IMR-90 (cell line): ENCODE measurements at regions not wholly inside any gene's neighbourhood (a gene's known extent, or its start where the extent isn't known, plus 50 kb on each side); places are given as distances from the start of the nearest gene placed in this dataset.

Source experiments
- BHLHE40 ChIP-seq: fragments of 150-350 bp; IDR thresholded peaks from 2 replicates; pipeline ENCODE4 v1.6.1; 2016; ENCODE audit warnings: mild to moderate bottlenecking, low read depth, low read length
- NFE2L2 ChIP-seq: fragments of 150-350 bp; IDR thresholded peaks from 2 replicates; pipeline ENCODE4 v1.6.1; 2016; ENCODE audit warnings: low read depth, mild to moderate bottlenecking, low read length
- POLR2A ChIP-seq: IDR thresholded peaks from 2 replicates; pipeline ENCODE4 v1.6.1; 2012; ENCODE audit warnings: mild to moderate bottlenecking, low read depth, low read length
- SMC3 ChIP-seq: fragments of 150-350 bp; IDR thresholded peaks from 2 replicates; pipeline ENCODE4 v1.6.1; 2016; ENCODE audit warnings: low read depth, mild to moderate bottlenecking, antibody characterized with exemption, low read length, moderate library complexity
- TF ChIP-seq, protein P1 (sequence below): fragments of 150-350 bp; IDR thresholded peaks from 2 replicates; pipeline ENCODE4 v1.6.1; 2017; ENCODE audit warnings: mild to moderate bottlenecking, antibody characterized with exemption, low read length, low read depth
- TF ChIP-seq, protein P2 (sequence below): conservative IDR thresholded peaks from 2 replicates; pipeline ENCODE4 v1.5.1; 2012; ENCODE audit warnings: mild to moderate bottlenecking, low read depth, low read length, improper control_type of control experiment

DNA sequence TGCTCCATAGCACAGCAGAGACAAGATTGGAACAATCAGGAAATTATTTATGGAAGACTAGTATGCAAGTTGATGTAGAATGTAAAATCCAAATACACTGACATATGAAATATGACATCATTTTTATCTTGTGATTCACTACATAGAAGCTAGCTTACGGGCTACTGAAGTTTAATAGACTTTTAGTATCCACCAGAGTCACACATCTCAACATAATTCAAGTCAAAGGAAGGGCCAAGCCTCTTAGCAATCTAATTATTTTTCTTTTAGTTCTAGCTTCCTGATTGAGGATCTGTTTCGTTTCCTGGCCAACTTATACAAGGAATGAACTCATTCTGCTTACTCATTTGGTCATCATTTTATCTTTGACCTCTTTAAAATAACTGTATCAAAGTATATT lies 234.4 kb upstream of the CHRM3 start:
- TF ChIP-seq SMC3: no peak
- TF ChIP-seq, protein P1, sequence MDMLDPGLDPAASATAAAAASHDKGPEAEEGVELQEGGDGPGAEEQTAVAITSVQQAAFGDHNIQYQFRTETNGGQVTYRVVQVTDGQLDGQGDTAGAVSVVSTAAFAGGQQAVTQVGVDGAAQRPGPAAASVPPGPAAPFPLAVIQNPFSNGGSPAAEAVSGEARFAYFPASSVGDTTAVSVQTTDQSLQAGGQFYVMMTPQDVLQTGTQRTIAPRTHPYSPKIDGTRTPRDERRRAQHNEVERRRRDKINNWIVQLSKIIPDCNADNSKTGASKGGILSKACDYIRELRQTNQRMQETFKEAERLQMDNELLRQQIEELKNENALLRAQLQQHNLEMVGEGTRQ: no peak
- TF ChIP-seq, protein P2, sequence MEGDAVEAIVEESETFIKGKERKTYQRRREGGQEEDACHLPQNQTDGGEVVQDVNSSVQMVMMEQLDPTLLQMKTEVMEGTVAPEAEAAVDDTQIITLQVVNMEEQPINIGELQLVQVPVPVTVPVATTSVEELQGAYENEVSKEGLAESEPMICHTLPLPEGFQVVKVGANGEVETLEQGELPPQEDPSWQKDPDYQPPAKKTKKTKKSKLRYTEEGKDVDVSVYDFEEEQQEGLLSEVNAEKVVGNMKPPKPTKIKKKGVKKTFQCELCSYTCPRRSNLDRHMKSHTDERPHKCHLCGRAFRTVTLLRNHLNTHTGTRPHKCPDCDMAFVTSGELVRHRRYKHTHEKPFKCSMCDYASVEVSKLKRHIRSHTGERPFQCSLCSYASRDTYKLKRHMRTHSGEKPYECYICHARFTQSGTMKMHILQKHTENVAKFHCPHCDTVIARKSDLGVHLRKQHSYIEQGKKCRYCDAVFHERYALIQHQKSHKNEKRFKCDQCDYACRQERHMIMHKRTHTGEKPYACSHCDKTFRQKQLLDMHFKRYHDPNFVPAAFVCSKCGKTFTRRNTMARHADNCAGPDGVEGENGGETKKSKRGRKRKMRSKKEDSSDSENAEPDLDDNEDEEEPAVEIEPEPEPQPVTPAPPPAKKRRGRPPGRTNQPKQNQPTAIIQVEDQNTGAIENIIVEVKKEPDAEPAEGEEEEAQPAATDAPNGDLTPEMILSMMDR: no peak
- TF ChIP-seq BHLHE40: no peak
- no peak for TF ChIP-seq POLR2A
- no peak for TF ChIP-seq NFE2L2
